SW 1271 (cell line): ENCODE measurements at regions not wholly inside any gene's neighbourhood (a gene's known extent, or its start where the extent isn't known, plus 50 kb on each side); places are given as distances from the start of the nearest gene placed in this dataset.

Source experiments
- DNase-seq, 2 experiments: peaks; one replicate each; lab custom pipeline; 2025; lab: John Stamatoyannopoulos, UW

DNA sequence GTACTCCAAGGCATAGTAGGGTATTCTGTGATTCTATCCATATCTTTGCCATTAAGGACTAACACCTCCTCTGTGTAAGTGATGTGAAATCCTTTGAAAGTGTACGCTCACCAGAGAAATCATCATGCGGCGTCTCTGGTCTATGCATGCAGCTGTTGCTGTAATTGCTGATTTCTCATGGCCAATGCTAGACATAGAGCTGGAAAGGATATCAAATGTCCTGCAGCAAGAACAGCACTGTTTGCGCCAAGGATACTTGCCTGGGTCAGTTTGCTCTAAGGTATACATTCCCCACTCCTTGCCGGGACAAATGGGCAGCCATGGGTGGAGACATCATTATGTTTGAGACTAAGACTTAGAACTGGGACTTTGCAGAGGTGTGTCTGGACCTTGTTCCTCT, 896.4 kb downstream of the BCL11B start:
- DNase-seq = no peak

DNA sequence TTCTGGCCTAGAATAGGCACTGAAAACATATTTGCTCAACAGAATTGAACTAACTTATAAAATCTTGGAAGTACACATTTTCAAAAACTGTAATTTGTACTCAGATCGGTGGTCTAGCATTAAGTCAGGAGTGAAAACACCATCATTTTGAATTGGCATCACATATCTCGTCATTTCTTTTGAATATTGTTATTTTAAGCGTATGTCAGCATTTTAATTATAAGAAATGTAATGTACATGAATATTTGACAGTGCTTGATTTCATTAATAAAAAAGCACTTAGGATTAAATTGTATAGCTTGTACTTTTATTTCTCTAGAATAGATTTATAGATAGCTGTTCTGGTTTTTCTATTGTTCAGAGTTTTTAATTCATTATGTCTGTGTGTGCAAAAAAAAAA, 892.2 kb downstream of the BCL11B start:
- no peak for DNase-seq

DNA sequence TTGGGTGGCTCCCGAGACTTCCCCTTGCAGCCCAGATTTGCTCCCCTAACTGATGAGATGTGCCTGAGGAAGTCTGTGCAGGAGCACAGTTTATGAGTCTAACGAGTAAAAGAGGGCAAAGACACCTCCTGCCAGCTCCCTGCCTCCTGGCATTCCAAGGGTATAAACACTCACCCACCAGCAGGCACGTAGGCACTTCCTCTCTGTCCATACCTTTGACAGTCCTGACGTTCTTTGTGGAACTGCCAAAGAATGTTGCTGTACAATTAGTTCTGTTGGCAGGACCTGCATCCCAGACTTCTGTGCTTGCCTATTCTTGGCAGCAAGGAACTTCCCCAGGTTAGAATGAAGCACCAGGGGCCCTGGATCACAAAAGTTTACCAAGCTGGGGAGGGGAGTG, 889.3 kb downstream of the BCL11B start:
- DNase-seq = no peak

DNA sequence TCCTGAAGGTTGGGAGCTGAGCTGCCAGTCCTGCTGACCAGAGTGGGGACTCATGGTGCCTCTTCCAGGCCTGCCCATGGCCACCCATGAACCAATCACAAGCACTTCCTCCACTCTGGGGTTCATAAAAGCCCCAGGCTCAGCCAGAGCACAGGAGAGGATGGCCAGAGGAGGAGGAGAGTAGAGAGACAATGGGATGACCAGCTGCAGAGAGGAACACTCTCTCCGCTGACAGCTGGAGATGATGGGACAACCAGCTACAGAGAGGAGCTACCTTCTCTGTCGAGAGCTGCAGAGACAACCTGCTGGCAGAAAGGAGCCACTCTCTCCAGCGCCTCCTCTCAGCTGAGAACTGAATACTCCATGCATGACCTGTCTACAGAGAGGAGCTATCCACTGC, 886.1 kb downstream of the BCL11B start:
- no peak for DNase-seq

DNA sequence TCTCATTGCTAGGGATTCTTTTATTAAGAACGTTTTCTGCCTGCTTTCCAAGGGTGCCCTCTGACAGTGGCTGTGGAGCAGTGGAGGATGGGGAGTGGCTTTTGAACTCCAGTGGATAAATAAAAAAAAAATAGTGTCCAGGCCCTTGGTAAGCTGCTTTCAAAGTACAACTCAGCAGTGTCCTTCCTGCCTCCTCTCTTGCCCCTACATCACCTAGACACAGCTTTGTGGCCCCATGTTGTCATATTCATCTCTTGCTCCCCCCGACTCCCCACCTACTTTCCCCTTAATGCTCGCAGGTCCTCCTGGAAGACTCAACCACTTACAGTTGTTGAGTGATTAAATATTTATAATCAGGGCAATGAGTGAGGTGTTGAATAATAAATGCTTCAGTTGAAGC, 880.9 kb downstream of the BCL11B start:
- no peak for DNase-seq

DNA sequence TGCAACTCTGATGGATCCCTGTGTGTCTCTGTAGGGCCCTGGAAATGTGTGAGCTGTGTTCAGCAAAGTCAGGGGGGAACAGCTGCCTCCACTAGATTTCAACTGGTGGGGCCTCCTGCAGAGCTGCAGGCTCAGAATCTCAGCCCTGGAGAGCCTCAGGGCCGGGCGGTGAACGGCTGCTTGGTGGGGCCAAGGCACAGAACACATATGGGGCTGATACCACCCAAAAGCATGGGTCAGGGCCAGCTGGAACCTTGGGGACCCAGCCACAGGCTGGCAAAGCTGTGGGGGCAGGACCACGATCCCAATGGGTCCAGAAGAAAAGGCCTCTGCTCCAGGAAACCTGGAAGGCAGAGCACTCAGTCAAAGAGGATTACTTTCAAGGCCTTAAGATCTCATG, 878.5 kb downstream of the BCL11B start:
- DNase-seq = no peak

DNA sequence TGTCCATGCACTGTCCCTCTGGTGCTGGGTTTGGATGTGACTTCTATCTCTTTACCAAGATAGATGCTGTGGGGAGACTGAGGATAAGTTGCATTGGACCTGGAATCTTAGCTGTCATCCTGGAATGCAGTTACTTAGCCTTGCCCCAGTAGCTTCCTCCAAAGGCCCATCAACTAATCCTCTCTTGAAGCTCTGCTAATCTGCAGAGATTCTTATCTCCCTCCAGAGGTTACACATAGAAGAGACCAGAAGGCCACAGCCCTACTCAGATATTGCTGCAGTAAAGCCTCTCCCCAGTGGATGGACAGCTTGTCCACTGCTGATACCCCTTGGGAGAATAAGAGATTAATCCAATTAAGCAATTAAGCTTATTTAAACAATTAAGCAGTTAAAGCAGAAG, 867.2 kb downstream of the BCL11B start:
- no peak for DNase-seq

DNA sequence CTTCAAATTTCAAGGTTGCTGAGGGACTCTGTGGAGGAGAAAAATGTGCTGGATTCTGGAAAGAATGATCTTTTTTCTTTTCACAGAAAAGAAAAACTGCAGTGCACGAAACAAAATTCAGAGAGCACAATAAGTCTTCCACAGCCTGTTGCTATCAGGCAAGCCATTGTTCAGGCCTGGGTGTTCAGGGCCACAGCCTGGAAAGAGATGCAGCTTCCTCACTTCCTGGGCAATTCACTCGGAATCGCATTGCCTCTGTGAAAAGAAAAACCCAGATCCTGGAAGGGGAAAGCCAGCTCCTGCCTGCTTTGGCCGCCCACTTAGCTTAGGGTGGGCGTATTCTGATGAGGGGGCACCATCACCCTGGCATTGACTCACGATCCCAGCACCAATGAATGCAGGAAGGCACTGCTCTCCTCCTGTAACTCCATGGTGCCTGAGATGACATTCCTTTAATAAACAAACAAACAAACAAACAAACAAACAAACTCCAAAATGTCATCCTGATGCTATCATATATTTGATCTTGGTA, 863.9 kb downstream of the BCL11B start:
- no peak for DNase-seq

DNA sequence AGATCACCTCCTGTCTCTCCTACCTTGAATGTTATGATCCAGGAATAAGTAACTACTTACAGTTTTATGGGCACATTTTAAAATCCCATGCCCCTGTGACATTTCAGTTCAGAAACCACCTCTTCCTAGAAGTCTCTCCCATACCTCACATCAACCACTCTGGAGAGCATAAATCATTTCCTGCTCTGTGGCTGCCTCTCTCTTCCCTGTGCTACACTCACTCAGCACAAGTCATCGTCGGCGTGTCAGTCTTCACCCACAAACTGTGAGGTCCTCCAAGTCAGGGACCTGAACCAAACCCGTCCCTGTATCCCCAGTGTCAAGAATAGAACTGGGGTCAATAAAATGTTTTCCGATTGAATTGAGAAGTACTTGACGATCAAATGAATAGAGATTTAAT, 863.3 kb downstream of the BCL11B start:
- no peak for DNase-seq

DNA sequence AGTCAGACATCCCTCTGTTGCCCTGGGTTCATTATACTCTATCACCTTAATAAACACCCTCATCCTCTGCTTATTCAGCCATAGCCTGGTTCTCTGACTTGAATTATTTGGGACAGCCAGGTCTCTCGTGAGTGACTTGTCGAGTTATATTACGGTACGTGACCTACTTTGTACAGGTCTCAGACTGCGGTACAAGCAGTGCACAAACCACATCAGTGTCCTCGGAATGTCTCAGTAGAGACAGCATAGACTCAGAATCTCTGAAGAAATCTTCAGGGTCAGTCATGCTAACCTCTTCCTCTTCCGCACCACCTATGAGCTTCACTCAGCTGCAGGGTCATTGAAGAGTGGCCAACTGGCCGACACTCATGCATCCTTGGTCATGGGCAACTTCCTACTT, 860.8 kb downstream of the BCL11B start:
- no peak for DNase-seq

DNA sequence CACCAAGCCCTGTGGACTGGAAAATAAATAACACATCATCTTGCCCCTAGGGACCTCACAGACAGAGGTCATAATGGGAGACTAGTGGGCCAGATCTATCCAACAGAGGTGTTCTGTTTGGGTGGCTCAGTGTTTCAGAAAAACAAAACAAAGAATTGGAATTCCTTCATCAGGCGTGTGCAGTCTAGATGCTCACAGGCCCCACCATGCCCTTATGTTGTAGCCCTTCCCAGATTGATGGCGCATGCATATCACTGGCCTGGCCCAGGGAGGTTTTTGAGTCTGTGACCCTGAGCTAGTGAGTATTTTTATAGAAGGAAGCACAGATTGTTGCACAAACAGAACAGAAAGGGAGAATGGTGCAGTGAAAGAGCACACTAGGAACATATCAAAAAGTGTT, 859.6 kb downstream of the BCL11B start:
- no peak for DNase-seq

DNA sequence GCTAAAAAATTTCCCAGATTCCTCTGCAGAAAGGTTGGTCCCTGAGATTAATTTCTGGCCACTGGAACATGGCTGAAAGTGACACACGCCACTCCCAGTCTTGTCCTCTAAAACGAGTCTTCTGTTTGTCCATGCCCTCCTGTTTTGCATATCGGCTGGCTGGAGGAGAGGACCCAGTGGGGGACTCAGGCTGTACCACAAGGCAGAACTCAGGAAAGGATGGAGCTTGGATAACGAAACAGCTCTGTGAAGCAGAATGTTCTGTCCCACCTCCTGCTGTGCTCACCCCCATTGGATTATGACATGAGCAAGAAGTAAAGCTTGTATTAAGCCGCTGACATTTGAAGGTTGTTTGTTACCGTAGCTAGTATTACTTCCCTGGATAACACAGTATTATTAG, 856.2 kb downstream of the BCL11B start:
- DNase-seq = no peak

DNA sequence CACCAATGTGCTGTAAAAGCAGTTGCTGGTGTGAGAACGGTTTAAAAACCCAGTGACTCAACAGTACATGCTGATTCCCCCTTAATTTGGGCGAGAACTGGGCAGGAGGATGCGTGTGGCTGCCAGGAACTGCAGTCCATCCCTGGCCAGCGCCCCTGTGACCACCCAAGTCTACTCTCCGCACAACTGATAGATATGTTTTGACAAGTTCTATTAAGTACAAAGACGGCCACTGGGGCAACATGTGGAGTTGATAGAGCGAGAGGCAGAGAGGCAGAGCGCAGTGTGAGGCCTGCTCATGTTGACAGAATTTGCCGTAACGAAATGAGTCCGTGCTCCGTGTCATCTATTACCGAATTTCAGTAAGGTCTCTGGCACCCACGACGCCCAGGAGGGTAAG, 855.0 kb downstream of the BCL11B start:
- DNase-seq = no peak

DNA sequence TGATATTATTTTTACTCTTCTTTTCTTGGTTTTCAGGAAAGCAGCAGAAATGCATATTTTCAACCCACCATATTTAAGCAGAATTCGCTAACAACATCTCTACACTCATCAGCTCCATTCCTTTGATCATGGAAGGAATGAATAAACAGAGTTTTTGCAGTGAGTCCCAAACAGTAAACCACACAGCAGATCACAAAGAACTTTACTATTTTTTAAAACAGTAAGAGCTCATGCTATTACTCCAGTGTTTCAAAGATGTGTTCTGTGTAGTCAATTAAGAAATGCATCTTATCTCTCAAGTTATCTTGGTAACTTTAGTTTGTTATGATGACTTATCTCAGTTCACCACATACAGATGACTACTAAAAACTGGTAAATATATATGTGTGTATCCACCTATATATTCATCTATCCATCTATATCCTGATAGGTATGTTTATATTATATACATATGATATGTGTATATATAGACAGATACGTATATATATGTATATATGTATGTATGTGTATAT, 843.5 kb downstream of the BCL11B start:
- DNase-seq = no peak

DNA sequence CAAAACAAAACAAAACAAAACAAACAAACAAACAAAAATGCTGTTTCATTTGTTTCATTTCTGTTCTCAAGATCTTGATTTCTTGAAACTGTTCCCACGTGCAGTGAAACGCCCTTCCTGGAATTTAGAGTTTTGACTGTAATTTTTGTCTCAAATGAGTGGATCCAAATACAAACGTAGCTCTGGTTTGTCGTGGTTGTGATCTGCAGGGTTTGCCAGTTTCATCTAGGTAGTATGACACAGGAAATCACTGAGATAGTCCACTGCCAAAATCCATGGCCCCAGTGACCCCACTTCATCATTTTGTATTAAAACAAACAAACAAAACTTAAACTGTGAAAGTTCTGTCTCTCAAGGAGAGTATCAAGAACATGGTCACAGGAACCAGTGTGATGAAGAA, 838.6 kb downstream of the BCL11B start:
- no peak for DNase-seq

DNA sequence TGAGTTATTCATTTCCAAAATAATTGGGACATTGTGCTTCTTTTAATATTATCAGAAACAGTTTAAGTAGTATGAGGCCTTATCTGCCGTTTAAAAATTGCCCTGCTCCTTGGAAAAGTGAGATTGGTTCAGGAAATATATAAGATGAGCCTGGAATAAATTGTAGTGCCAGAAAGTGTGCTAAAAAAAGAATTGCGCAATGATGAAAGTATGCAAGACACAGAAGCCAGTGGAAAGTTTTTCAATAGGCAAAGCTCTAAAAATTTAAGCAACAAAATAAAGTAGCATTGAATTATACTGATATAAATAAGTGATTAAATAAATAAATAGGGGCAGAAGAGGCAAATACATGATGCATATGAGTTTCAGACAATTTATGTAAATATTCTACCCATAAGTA, 834.9 kb downstream of the BCL11B start:
- no peak for DNase-seq

DNA sequence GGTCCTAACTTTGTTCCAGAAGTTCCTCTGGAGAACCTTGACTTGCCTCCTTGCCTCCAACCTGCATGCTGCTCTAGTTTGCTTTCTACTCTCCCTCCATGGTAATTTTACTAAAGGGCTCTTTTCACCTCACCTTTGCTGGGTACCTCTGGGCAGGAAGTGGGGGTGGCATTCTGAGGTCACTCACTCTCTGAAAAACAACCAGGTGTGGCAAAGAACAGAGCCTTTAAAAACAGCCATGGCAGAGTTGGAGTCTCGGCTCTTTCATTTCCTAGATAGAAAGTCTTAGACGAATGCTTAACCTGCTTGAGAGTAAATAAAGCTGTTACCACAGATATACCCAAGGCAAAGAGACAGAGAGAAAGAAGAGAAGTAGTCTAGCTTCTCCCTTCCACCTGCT, 827.9 kb downstream of the BCL11B start:
- DNase-seq = no peak

DNA sequence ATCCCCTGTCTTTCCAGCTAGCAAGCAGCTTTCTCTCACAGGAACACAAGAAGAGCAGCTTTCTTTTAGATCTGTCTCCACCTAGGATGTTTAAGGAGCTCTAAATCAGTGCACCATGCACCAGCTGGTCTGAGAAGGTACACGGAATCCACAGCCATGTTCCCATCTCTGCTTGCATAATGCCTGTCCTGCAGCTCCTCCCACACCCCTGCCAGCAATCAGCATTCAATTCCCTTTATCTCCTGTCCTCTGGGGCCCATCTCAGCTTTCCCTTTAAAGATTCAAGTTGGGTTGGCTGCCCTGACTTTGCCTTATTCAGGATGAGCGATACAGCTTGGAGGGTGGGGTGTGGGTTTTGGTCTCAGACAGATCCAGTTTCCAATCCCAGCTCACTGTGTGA, 826.3 kb downstream of the BCL11B start:
- no peak for DNase-seq

DNA sequence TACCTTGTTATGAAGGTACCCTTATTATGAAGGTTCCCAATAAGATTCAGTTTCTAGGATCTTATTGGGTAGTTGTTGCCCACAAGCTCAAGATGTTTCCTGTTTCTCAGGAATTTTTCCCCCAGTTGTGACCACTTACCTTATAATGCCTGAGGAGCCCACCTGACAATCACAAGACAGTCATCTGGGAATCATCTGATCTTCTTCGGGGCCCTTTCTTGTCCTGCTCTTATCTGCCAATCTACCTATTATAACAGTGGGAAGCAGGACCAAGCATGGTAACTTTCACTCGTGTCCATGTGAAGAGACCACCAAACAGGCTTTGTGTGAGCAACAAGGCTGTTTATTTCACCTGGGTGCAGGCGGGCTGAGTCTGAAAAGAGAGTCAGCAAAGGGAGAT, 825.5 kb downstream of the BCL11B start:
- no peak for DNase-seq

DNA sequence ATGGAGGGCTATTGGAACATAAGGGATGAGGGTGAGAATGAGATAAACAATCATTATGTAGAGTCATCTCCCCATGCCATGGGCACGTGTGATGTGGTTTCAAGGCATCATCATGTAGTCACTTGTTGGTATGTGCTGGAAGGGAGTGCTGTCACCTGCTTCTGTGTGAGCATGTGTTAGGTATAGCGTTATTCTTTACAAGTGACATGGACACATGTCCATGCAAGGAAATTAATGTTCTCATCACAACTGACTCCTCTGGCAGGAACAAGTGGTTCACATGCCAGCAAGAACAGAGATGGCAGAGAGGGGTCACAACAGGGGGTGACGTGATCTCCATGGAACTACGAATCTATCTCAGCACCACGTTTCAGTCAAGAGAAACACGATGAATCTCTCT, 815.8 kb downstream of the BCL11B start:
- DNase-seq = no peak

DNA sequence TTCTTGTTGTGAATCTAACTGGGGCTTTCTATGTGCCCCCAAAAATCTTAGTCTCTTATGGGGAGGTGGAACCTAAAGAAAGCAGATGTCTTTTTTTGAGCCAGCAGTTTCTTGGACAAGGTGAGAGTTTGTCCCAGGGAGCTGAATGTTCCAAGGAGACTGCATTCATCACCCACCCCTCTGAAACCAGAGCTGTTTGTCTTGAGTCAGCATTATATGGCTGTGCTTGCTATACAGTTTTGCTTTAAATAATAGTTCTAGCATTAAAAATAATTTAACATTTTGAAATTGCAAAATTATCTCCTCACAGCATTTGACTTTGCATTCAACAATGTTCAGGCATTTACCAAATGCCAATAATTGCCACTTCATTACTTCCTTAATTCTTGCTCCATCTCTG, 813.3 kb downstream of the BCL11B start:
- DNase-seq = no peak

DNA sequence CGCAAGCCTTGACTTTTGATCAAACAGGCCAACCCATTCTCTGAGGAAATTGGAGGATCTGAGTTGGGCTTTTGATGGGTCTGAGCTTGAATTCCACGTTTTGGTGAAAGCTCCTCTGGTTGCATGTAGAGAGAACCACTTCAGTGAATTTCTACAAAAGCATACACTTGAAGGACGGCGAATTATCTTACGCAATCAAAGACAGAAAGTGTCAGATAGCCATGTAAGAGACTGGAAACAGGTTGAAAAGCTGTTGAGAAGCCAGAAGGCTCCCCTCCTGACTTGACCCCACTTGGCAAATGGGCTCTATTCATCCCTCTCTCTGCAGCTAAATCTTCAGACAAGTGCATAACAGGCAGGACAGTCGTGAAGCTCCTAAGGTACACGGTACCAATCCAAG, 809.1 kb downstream of the BCL11B start:
- DNase-seq = no peak

DNA sequence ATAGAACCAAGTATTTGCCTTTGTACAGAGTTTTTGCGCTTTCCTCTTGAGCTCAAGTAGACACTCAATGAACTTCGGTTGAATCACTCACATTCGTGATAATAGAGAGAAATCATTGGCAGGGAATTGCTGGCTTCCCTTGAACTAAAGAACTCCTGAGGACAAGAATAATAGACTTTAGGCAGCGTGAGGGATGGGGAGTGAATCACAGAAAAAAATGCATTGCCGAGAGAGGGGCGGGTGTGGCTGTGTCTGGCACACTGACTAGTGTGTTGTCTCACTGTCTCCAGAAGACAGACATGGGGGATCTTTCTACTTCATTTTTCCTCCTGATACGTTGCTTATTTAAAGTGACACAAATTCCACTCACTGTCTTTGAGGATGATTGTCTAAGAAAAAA, 805.2 kb downstream of the BCL11B start:
- no peak for DNase-seq

DNA sequence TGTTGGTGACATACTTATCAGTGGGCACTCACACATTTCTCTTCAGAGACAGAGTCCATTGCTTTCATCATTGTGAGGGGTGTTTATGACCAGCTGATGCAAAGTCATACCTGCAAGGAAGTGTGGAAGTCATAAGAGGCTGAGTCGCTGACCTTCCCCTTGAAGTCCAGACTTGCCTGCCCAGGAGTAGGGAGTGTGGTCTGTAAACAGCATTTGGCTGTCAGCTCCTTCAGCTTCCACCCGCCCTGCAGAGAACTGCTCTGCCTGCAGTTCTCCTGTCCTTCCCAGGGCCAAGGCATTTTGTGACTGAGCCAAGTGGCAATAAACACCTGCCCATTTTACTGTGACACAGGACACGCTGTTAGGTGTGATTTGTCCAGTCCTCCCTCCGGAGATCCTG, 801.3 kb downstream of the BCL11B start:
- no peak for DNase-seq

DNA sequence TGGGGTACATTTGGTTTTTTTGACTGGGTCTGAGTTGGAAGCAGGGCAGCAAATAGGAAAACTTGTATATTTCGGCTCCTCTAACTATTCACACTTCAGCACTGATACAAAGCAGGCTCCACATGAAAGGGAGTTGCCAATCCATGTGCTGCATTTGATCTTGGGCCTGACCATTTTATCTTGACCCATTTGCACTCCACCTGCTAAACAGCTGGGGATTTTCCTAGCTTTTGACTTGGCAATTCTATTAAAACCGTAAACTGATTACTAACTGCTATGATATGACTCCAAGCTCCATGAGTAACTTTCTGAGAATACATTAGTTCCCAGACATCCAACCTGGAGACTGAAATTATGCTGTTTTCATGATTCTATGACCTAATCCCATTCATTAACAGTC, 797.1 kb downstream of the BCL11B start:
- DNase-seq = no peak
